ENCODE measurements at regions not wholly inside any gene's neighbourhood (a gene's known extent, or its start where the extent isn't known, plus 50 kb on each side); places are given as distances from the start of the nearest gene placed in this dataset.

- FAIRE-seq (no peak), DNase-seq (ENCODE audit: low read depth, low spot score) (no peak)
- Histone ChIP-seq H4K20me1 (ENCODE audit: control insufficient read depth, extremely low read depth, insufficient read depth, low read length) (no peaks in the 10 kb centered on the region), H3K79me2 (ENCODE audit: control insufficient read depth, insufficient read depth, low read length) (no peaks in the 10 kb centered on the region), H3K27ac (ENCODE audit: control insufficient read depth, insufficient read depth, low read length) (no peak overlapping the region), H3K4me1 (ENCODE audit: control insufficient read depth, extremely low read depth, insufficient read depth, low read length) (no peaks in the 10 kb centered on the region), H3K4me3 (ENCODE audit: control insufficient read depth in 2 of 3, extremely low read depth in 1 of 3, insufficient read depth in 2 of 3, low read depth in 1 of 3, low read length in 3 of 3) (no peak overlapping the region), H3K4me2 (ENCODE audit: control insufficient read depth, extremely low read depth, insufficient read depth, low read depth, low read length) (no peak overlapping the region), H3K27me3 (ENCODE audit: control insufficient read depth, extremely low read depth, insufficient read depth, low read length) (no peaks in the 10 kb centered on the region), H3K9me1 (ENCODE audit: control insufficient read depth, extremely low read depth, insufficient read depth, low read length) (no peaks in the 10 kb centered on the region), H3K9me3 (ENCODE audit: control insufficient read depth, low read depth, low read length) (no peaks in the 10 kb centered on the region), H3K36me3 (ENCODE audit: control insufficient read depth in 2 of 2, extremely low read depth in 1 of 2, insufficient read depth in 2 of 2, low read length in 2 of 2) (no peaks in the 10 kb centered on the region), H2AFZ (ENCODE audit: control insufficient read depth, low read length) (no peak overlapping the region), H3K9ac (ENCODE audit: control insufficient read depth, extremely low read depth, insufficient read depth, low read length) (no peak overlapping the region)
- dilution Hi-C loops (cut with MboI; ENCODE audit: extremely low pct_ligation_motif_present, low sequenced_read_pairs), result no loop called here
- TF ChIP-seq CTCF (optimal IDR thresholded peaks at IDR 0.05 in 1 of 3, IDR thresholded peaks at IDR 0.05 in 1 of 3, conservative IDR thresholded peaks at IDR 0.05 in 1 of 3; ENCODE audit: extremely low read depth in 1 of 3, insufficient read depth in 2 of 3, low read length in 3 of 3) (no peak), EZH2 (IDR thresholded peaks at IDR 0.05; ENCODE audit: low read length) (no peak)
Observed at GRCh38 chr3:24899901-24900603, 405.4 kb upstream of the THRB start.

GRCh38 chr3:24905266-24905665 lies 410.6 kb upstream of the THRB start:
- no peak overlapping the region for H3K4me2 ChIP-seq (ENCODE audit: control insufficient read depth, extremely low read depth, insufficient read depth, low read depth, low read length)
- TF ChIP-seq CTCF (optimal IDR thresholded peaks at IDR 0.05 in 1 of 3, IDR thresholded peaks at IDR 0.05 in 1 of 3, conservative IDR thresholded peaks at IDR 0.05 in 1 of 3; ENCODE audit: extremely low read depth in 1 of 3, insufficient read depth in 2 of 3, low read length in 3 of 3), result no peak
- TF ChIP-seq EZH2 (IDR thresholded peaks at IDR 0.05; ENCODE audit: low read length), result no peak
- no peak overlapping the region for H3K9ac ChIP-seq (ENCODE audit: control insufficient read depth, extremely low read depth, insufficient read depth, low read length)
- dilution Hi-C loops (cut with MboI; ENCODE audit: extremely low pct_ligation_motif_present, low sequenced_read_pairs), result no loop called here
- no peaks in the 10 kb centered on the region for H3K27me3 ChIP-seq (ENCODE audit: control insufficient read depth, extremely low read depth, insufficient read depth, low read length)
- DNase-seq (ENCODE audit: low read depth, low spot score) (no peak), FAIRE-seq (no peak)
- no peaks in the 10 kb centered on the region for H3K4me1 ChIP-seq (ENCODE audit: control insufficient read depth, extremely low read depth, insufficient read depth, low read length)
- H3K79me2 ChIP-seq (ENCODE audit: control insufficient read depth, insufficient read depth, low read length), result no peaks in the 10 kb centered on the region
- H3K27ac ChIP-seq (ENCODE audit: control insufficient read depth, insufficient read depth, low read length), result no peak overlapping the region
- H2AFZ ChIP-seq (ENCODE audit: control insufficient read depth, low read length), result no peak overlapping the region
- H4K20me1 ChIP-seq (ENCODE audit: control insufficient read depth, extremely low read depth, insufficient read depth, low read length), result no peaks in the 10 kb centered on the region
- no peaks in the 10 kb centered on the region for H3K36me3 ChIP-seq (ENCODE audit: control insufficient read depth in 2 of 2, extremely low read depth in 1 of 2, insufficient read depth in 2 of 2, low read length in 2 of 2)
- H3K9me3 ChIP-seq (ENCODE audit: control insufficient read depth, low read depth, low read length), result no peaks in the 10 kb centered on the region
- H3K9me1 ChIP-seq (ENCODE audit: control insufficient read depth, extremely low read depth, insufficient read depth, low read length), result no peaks in the 10 kb centered on the region
- H3K4me3 ChIP-seq (ENCODE audit: control insufficient read depth in 2 of 3, extremely low read depth in 1 of 3, insufficient read depth in 2 of 3, low read depth in 1 of 3, low read length in 3 of 3), result no peak overlapping the region
